ENCODE measurements at regions not wholly inside any gene's neighbourhood (a gene's known extent, or its start where the extent isn't known, plus 50 kb on each side); places are given as distances from the start of the nearest gene placed in this dataset.
A peak's percentile ranks its signal among the peaks of the same experiment; 100 is the strongest.

GRCh38 chr11:42521994-42522393 is 789.8 kb upstream of the API5 start:
- Histone ChIP-seq H3K9me3 (ENCODE audit: control insufficient read depth in 2 of 2, insufficient read depth in 1 of 2, low read depth in 1 of 2, low read length in 1 of 2) (no peaks in the 10 kb centered on the region), H3K27me3 (ENCODE audit: control insufficient read depth in 3 of 3, insufficient read depth in 3 of 3, low read length in 3 of 3) (no peaks in the 10 kb centered on the region), H3K4me3 (ENCODE audit: low read depth in 1 of 3, low read length in 3 of 3) (no peak overlapping the region), H3K36me3 (ENCODE audit: control insufficient read depth in 3 of 3, insufficient read depth in 2 of 3, low read depth in 1 of 3, low read length in 3 of 3) (no peaks in the 10 kb centered on the region), H3K4me1 (ENCODE audit: control insufficient read depth in 3 of 3, insufficient read depth in 2 of 3, low read depth in 1 of 3, low read length in 2 of 3) (no peaks in the 10 kb centered on the region), H3K27ac (ENCODE audit: low read depth in 1 of 3, low read length in 2 of 3) (no peak overlapping the region)
- FAIRE-seq (no peak), DNase-seq (no peak)
- 81 to 89% (median 83%) methylated on average over 4 of the region's 4 CpGs for WGBS, 3 donors

- Histone ChIP-seq H3K4me3 (ENCODE audit: low read depth in 1 of 3, low read length in 3 of 3) (no peak overlapping the region), H3K27me3 (ENCODE audit: control insufficient read depth in 3 of 3, insufficient read depth in 3 of 3, low read length in 3 of 3) (no peaks in the 10 kb centered on the region), H3K36me3 (ENCODE audit: control insufficient read depth in 3 of 3, insufficient read depth in 2 of 3, low read depth in 1 of 3, low read length in 3 of 3) (no peaks in the 10 kb centered on the region), H3K9me3 (ENCODE audit: control insufficient read depth in 2 of 2, insufficient read depth in 1 of 2, low read depth in 1 of 2, low read length in 1 of 2) (no peaks in the 10 kb centered on the region), H3K4me1 (ENCODE audit: control insufficient read depth in 3 of 3, insufficient read depth in 2 of 3, low read depth in 1 of 3, low read length in 2 of 3) (no peaks in the 10 kb centered on the region), H3K27ac (ENCODE audit: low read depth in 1 of 3, low read length in 2 of 3) (no peak overlapping the region)
- FAIRE-seq (no peak), DNase-seq (peak; percentile 75 to 76)
- 5 to 10% (median 10%) methylated on average over 7 of the region's 7 CpGs for WGBS, 3 donors
Measured at GRCh38 chr11:42524534-42525227, 787.1 kb upstream of the API5 start.

GRCh38 chr11:42526426-42526825 is 785.4 kb upstream of the API5 start:
- no peaks in the 10 kb centered on the region for H3K9me3 ChIP-seq (ENCODE audit: control insufficient read depth in 2 of 2, insufficient read depth in 1 of 2, low read depth in 1 of 2, low read length in 1 of 2)
- no peaks in the 10 kb centered on the region for H3K4me1 ChIP-seq (ENCODE audit: control insufficient read depth in 3 of 3, insufficient read depth in 2 of 3, low read depth in 1 of 3, low read length in 2 of 3)
- no peaks in the 10 kb centered on the region for H3K27me3 ChIP-seq (ENCODE audit: control insufficient read depth in 3 of 3, insufficient read depth in 3 of 3, low read length in 3 of 3)
- no peaks in the 10 kb centered on the region for H3K36me3 ChIP-seq (ENCODE audit: control insufficient read depth in 3 of 3, insufficient read depth in 2 of 3, low read depth in 1 of 3, low read length in 3 of 3)
- FAIRE-seq (no peak), DNase-seq (no peak)
- no peak overlapping the region for H3K4me3 ChIP-seq (ENCODE audit: low read depth in 1 of 3, low read length in 3 of 3)
- no peak overlapping the region for H3K27ac ChIP-seq (ENCODE audit: low read depth in 1 of 3, low read length in 2 of 3)
- WGBS, 3 donors, result 67 to 78% (median 78%) methylated on average over 4 of the region's 4 CpGs

- DNase-seq, result no peak
- H3K4me1 ChIP-seq (ENCODE audit: control insufficient read depth in 3 of 3, insufficient read depth in 2 of 3, low read depth in 1 of 3, low read length in 2 of 3), result no peaks in the 10 kb centered on the region
- WGBS, 3 donors, result 90 to 91% (median 91%) methylated on average over 2 of the region's 2 CpGs
- H3K27me3 ChIP-seq (ENCODE audit: control insufficient read depth in 3 of 3, insufficient read depth in 3 of 3, low read length in 3 of 3), result no peaks in the 10 kb centered on the region
- no peak overlapping the region for H3K4me3 ChIP-seq (ENCODE audit: low read depth in 1 of 3, low read length in 3 of 3)
- no peak for FAIRE-seq
- no peaks in the 10 kb centered on the region for H3K9me3 ChIP-seq (ENCODE audit: control insufficient read depth in 2 of 2, insufficient read depth in 1 of 2, low read depth in 1 of 2, low read length in 1 of 2)
- no peak overlapping the region for H3K27ac ChIP-seq (ENCODE audit: low read depth in 1 of 3, low read length in 2 of 3)
- no peaks in the 10 kb centered on the region for H3K36me3 ChIP-seq (ENCODE audit: control insufficient read depth in 3 of 3, insufficient read depth in 2 of 3, low read depth in 1 of 3, low read length in 3 of 3)
Measured at GRCh38 chr11:42528471-42528870, 783.3 kb upstream of the API5 start.

GRCh38 chr11:42528911-42529310 is 782.9 kb upstream of the API5 start:
- Histone ChIP-seq H3K27me3 (ENCODE audit: control insufficient read depth in 3 of 3, insufficient read depth in 3 of 3, low read length in 3 of 3) (no peaks in the 10 kb centered on the region), H3K4me1 (ENCODE audit: control insufficient read depth in 3 of 3, insufficient read depth in 2 of 3, low read depth in 1 of 3, low read length in 2 of 3) (no peaks in the 10 kb centered on the region), H3K4me3 (ENCODE audit: low read depth in 1 of 3, low read length in 3 of 3) (no peak overlapping the region), H3K36me3 (ENCODE audit: control insufficient read depth in 3 of 3, insufficient read depth in 2 of 3, low read depth in 1 of 3, low read length in 3 of 3) (no peaks in the 10 kb centered on the region), H3K27ac (ENCODE audit: low read depth in 1 of 3, low read length in 2 of 3) (no peak overlapping the region), H3K9me3 (ENCODE audit: control insufficient read depth in 2 of 2, insufficient read depth in 1 of 2, low read depth in 1 of 2, low read length in 1 of 2) (no peaks in the 10 kb centered on the region)
- WGBS, 3 donors, result 48 to 60% (median 51%) methylated on average over 2 of the region's 2 CpGs
- FAIRE-seq (no peak), DNase-seq (no peak)

- no peak for FAIRE-seq
- H3K36me3 ChIP-seq (ENCODE audit: control insufficient read depth in 3 of 3, insufficient read depth in 2 of 3, low read depth in 1 of 3, low read length in 3 of 3), result no peaks in the 10 kb centered on the region
- 71 to 78% (median 74%) methylated on average over 5 of the region's 5 CpGs for WGBS, 3 donors
- no peak overlapping the region for H3K27ac ChIP-seq (ENCODE audit: low read depth in 1 of 3, low read length in 2 of 3)
- no peaks in the 10 kb centered on the region for H3K4me1 ChIP-seq (ENCODE audit: control insufficient read depth in 3 of 3, insufficient read depth in 2 of 3, low read depth in 1 of 3, low read length in 2 of 3)
- no peak for DNase-seq
- H3K27me3 ChIP-seq (ENCODE audit: control insufficient read depth in 3 of 3, insufficient read depth in 3 of 3, low read length in 3 of 3), result no peaks in the 10 kb centered on the region
- H3K9me3 ChIP-seq (ENCODE audit: control insufficient read depth in 2 of 2, insufficient read depth in 1 of 2, low read depth in 1 of 2, low read length in 1 of 2), result no peaks in the 10 kb centered on the region
- H3K4me3 ChIP-seq (ENCODE audit: low read depth in 1 of 3, low read length in 3 of 3), result no peak overlapping the region
Measured at GRCh38 chr11:42536611-42537360, 775.0 kb upstream of the API5 start.

GRCh38 chr11:42542336-42542735 is 769.5 kb upstream of the API5 start:
- no peak for DNase-seq
- 37 to 72% (median 65%) methylated on average over 1 of the region's 1 CpG for whole genome bisulfite sequencing, 3 donors
- Histone ChIP-seq H3K4me3 (ENCODE audit: low read depth in 1 of 3, low read length in 3 of 3) (no peak overlapping the region), H3K36me3 (ENCODE audit: control insufficient read depth in 3 of 3, insufficient read depth in 2 of 3, low read depth in 1 of 3, low read length in 3 of 3) (no peaks in the 10 kb centered on the region), H3K27ac (ENCODE audit: low read depth in 1 of 3, low read length in 2 of 3) (no peak overlapping the region), H3K27me3 (ENCODE audit: control insufficient read depth in 3 of 3, insufficient read depth in 3 of 3, low read length in 3 of 3) (no peaks in the 10 kb centered on the region), H3K9me3 (ENCODE audit: control insufficient read depth in 2 of 2, insufficient read depth in 1 of 2, low read depth in 1 of 2, low read length in 1 of 2) (no peaks in the 10 kb centered on the region), H3K4me1 (ENCODE audit: control insufficient read depth in 3 of 3, insufficient read depth in 2 of 3, low read depth in 1 of 3, low read length in 2 of 3) (no peaks in the 10 kb centered on the region)
- FAIRE-seq, result no peak

GRCh38 chr11:42543844-42544419 is 767.9 kb upstream of the API5 start:
- H3K27ac ChIP-seq (ENCODE audit: low read depth in 1 of 3, low read length in 2 of 3), result no peak overlapping the region
- H3K36me3 ChIP-seq (ENCODE audit: control insufficient read depth in 3 of 3, insufficient read depth in 2 of 3, low read depth in 1 of 3, low read length in 3 of 3), result no peaks in the 10 kb centered on the region
- FAIRE-seq (no peak), DNase-seq (no peak)
- no peak overlapping the region for H3K4me3 ChIP-seq (ENCODE audit: low read depth in 1 of 3, low read length in 3 of 3)
- no peaks in the 10 kb centered on the region for H3K9me3 ChIP-seq (ENCODE audit: control insufficient read depth in 2 of 2, insufficient read depth in 1 of 2, low read depth in 1 of 2, low read length in 1 of 2)
- WGBS, 3 donors, result 19 to 38% (median 38%) methylated on average over 1 of the region's 1 CpG
- H3K4me1 ChIP-seq (ENCODE audit: control insufficient read depth in 3 of 3, insufficient read depth in 2 of 3, low read depth in 1 of 3, low read length in 2 of 3), result no peaks in the 10 kb centered on the region
- no peaks in the 10 kb centered on the region for H3K27me3 ChIP-seq (ENCODE audit: control insufficient read depth in 3 of 3, insufficient read depth in 3 of 3, low read length in 3 of 3)
